ENCODE measurements at regions not wholly inside any gene's neighbourhood (a gene's known extent, or its start where the extent isn't known, plus 50 kb on each side); places are given as distances from the start of the nearest gene placed in this dataset.

- no peak for TF ChIP-seq CTCF (IDR thresholded peaks at IDR 0.05; ENCODE audit: insufficient read depth, low read depth, low read length)
- TF ChIP-seq EZH2 (IDR thresholded peaks at IDR 0.05; ENCODE audit: insufficient read depth, low read length): no peak
These were observed 338.5 kb downstream of the CETN3 start for GRCh38 chr5:90071066-90071465.
